ENCODE measurements at regions not wholly inside any gene's neighbourhood (a gene's known extent, or its start where the extent isn't known, plus 50 kb on each side); places are given as distances from the start of the nearest gene placed in this dataset.
"Not testable (repeated sequence)": the region's sequence is repeated elsewhere in the genome, so short reads cannot be mapped to it uniquely, and the experiment has no call there.

DNA sequence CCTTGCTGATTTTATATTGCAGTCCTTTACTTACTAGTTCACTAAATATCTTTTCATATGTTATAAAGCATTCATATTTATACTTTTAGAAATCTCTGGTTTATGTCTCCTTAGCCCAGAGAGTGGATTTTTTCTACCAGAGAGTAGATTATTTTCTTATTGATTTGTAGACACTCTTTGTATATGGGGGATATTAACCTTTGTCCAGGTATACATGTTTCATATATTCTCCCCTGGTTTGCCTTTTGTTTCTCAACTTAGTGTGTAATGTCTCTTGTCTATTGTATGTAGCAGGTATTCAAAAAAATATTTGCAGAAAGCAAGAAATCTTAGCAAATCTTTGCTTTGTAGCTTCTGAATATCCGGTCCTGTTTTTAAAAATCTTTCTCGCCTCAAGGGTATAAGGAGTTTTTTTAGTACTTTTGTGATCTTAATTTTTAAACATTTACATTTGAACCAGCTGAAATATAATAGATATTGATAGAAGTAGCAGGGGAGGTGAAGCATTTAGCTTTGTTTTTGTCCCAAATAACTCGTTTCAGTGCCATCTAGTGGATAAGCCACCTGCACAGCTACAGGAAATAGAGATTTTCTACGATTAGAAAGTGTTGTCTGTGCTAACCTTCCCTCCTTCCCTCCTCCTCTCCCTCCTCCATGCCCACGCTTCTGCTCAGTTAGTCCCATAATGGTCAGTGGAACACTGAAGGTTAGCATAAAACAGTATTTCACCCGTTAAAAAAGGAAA is 97.0 kb downstream of the PHETA1 start:
- DNase-seq (ENCODE audit: low read depth in 2 of 2) = no peak

DNA sequence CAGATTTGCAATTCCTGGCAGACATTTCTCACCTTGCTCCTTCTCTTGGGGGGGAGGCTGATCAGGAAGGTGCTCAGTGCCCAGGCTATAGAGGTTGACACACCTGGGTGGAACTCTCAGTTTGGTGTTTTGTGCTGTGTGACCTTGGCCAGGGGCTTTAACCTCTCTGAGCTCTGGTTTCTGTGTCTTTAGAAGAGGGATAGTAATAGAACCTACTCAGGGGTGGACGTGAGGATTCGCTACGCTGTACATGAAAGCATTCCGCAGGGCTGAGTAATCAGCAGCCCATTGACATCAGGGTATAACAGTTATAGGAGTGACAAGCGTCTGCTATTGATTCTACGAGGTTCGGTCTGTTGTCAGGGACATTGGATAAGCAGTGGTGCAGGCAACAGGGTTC is 98.1 kb downstream of the PHETA1 start:
- no peak for DNase-seq (ENCODE audit: low read depth in 2 of 2)

DNA sequence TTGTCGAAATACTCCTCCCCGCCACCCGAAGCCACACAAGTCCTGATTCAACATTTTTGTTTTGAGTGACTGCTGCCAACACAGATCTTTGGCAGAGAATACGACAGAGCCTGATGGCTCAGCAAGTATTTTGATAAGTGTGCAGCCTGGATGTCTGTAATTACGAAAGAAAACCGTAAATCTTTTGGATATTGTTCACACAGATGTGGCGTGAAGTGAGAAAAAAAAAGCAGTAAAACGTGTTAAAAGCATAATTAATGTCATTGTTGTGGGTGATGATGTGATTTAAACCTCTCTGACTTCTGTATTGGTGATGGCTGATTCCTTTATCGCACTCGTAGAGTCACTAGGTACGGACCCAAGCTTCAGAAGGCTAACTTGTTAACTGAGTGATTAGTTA is 98.7 kb downstream of the PHETA1 start:
- no peak for DNase-seq (ENCODE audit: low read depth in 2 of 2)

DNA sequence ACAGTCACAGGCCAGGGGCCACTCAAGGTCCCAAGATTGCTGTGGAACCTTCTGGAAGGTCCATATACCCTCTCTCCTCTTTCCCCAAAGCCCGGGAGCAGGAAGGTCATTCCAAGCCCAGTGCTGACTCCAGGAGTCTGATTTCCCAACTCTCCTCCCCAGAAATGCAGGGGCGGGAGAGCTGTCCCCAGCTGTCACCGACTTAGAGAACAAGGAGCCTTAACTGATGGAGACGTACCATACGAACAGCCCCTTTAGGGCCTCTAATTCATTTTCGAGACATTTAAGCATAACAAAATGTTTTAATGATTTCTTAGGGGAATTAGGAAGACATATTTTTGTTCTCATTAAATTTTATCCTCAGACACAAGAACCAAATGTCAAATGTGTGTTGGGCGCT is 99.2 kb downstream of the PHETA1 start:
- no peak for DNase-seq (ENCODE audit: low read depth in 2 of 2)

DNA sequence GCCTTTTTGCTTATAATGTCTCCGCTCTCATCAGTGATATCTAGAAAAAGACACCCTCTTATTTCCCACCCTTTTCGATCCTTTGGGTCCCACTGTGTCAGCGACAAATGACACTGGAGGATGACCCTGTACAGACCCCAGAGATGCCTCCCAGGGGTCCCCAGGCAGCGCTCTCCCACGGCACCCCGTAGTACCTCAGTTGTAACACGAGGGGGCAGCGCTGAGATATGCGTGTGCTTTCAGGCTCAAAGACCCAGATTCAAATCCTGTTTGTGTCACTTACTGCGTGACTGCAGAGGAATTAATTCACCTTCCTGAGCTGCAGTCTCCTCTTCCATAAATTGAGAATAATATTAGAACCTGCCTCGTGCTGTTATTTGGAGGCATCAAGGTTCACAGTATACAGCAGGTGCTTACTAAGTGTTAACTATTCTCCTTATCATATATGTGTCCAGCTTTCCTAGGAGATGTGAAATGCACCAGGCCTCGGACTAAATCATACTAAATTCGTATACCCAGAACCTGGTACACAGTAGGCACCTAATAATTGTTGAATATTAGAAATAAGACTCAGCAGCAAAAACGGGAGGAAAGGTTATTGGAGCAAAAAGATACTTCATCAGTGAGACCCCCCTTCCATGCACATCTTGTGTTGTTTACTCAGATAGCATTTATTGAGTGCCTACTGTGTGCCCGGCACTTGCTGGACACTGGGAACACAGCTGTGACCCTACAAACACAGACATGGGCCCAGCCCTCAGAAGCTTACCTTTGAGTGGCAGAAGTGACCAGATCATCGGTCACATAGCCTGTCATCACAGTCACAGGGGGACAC is 99.9 kb downstream of the PHETA1 start:
- no peak for DNase-seq (ENCODE audit: low read depth in 2 of 2)

DNA sequence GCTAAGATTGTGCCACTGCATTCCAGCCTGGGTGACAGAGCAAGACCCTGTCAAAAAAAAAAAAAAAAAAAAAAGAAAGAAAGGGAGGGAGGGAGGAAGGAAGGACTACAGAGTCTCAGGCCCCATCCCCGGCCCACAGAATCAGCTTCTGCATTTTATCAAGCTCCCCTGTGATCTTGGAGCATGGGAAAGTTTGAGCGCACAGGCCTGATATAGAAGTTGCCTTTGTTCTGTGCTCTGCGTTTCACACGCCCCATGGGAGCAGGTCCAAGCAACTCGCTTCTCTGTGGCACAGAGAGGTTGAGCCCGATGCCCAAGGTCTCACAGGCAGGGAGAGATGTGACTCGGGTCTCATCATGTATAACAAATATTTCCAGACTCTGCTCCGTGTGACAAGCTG is 101.8 kb downstream of the PHETA1 start:
- DNase-seq (ENCODE audit: low read depth in 2 of 2) = no peak

DNA sequence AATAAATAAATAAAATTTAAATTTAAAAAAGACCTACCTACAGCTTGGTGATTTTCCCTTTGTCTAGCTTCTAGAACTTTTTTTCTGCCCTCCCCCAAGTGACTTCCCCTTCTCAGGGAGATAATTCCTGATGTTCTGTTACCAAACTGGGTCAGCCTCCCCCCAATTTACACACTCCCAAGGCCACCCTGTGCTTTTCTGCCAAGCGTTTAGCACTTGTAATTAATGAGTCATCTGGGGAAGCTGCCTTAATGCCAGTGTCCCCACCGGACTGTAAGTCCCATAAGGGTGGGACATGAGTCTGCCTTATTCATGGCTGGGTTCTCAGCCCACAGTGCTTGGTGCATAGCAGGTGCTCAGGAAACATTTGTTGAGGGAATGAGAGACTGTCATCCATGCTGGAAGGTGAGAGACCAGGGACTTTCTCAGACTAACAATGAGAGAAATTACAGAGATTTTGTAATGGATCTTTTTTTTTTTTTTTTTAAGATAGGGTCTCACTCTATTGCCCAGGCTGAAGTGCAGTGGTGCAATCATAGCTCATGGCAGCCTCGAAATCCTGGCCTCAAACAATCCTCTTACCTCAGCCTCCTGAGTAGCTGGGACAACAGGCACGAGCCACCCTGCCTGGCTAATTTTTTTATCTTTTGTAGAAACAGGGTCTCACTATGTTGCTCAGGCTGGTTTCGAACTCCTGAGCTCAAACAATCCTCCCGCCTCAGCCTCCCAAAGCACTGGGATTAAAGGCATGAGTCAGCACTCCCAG is 106.8 kb downstream of the PHETA1 start:
- no peak for DNase-seq (ENCODE audit: low read depth in 2 of 2)

DNA sequence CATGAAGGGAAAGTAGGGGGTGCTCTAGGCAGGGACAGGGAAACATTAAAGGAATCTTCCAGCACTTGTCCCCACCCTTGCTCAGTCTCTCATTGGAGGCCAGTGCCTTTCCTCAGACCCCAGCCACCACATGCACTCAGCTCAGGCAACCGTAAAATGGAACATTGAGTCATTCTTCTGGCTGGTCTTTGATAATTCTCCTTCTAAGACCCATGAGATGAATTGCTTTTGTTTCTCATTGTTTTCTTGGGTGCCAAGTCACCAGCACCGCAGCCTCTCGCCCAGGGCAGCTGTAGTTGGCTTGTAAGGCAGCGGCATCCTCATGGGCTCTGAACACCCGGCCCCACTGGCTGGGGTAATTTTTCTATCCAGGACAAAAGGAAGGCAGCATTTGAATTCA is 108.2 kb downstream of the PHETA1 start:
- no peak for DNase-seq (ENCODE audit: low read depth in 2 of 2)

DNA sequence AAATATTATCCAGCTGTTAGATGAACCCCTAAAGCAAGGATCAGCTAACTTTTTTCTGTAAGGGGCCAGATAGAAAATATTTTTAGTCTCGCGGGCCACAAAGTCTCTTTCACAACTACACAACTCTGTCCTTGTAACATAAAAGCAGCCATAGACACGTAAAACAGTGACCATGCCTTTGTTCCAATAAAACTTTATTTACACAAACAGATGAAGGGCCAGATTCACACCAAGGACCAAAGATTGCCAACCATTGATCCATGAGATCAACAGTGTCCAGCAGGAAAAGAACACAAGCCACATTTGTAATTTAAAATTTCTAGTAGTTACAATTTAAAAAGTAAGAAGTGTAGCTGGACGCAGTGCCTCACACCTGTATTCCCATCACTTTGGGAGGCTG is 109.7 kb downstream of the PHETA1 start:
- no peak for DNase-seq (ENCODE audit: low read depth in 2 of 2)

DNA sequence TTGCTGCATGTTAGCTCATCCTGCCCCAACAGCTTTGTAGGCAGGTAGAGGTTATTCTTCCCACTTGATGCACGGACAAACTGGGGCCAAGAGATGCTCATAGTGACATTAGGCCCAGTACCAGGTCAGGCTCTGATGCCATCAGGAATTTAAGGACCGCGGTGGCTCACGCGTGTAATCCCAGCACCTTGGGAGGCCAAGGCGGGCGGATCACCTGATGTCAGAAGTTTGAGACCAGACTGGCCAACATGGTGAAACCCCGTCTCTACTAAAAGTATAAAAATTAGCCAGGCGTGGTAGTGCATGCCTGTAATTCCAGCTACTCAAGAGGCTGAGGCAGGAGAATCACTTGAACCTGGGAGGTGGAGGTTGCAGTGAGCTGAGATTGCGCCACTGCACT is 110.8 kb downstream of the PHETA1 start:
- not testable (repeated sequence) for DNase-seq (ENCODE audit: low read depth in 2 of 2)

DNA sequence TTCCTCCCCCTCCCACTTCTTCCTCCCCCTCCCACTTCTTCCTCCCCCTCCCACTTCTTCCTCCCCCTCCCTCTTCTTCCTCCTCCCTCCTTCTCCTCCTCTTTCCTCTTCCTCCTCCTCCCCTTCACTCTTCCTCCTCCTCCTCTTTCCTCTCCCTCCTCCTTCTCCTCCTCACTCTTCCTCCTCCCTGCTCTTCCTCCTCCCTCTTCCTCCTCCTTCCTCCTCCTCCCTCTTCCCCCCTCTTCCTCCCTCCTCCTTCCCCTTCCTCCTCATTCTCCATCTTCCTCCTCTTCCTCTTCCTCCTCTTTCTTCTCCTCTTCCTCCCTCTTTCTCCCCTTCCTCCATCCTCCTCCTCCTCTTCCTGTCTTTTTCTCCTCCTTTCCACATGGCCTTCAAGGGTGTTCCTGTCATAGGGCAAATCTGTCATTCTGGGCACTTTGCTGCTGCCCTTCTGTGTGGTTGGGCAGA is 111.4 kb downstream of the PHETA1 start:
- DNase-seq (ENCODE audit: low read depth in 2 of 2) = no peak

DNA sequence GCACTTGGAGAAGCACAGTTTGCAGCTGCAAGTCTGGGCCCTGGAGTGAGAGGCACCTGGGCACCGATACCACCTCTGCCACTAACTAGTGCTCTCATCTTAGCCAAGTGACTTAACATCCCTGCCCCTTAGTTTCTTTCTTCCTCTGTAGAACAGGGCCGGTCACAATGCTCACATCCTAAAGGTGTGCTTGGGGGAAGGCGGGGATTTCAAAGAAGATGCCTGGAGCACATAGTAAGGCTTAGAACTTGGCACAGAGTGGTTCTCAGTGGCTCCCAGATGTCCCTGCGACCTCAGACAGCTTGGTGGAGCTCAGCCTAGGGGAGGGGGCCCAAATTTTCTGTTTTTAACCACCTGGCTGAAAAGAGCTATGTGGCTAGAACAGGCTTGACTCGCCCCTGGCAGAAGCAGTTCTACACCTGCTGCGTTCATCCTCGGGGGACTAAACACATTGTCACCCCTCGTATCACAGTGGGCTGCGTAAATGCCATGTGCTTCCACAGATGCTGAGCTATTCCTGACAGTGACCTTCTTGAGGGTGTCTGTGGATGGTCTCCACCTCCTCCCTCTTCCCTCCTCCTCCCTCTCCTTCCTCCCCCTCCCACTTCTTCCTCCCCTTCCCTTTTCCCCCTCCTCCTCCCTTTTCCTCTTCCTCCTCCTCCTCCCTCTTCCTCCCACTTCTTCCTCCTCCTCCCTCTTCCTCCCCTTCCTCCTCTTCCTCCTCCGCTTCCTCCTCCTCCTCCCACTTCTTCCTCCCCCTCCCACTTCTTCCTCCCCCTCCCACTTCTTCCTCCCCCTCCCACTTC is 112.1 kb downstream of the PHETA1 start:
- no peak for DNase-seq (ENCODE audit: low read depth in 2 of 2)

DNA sequence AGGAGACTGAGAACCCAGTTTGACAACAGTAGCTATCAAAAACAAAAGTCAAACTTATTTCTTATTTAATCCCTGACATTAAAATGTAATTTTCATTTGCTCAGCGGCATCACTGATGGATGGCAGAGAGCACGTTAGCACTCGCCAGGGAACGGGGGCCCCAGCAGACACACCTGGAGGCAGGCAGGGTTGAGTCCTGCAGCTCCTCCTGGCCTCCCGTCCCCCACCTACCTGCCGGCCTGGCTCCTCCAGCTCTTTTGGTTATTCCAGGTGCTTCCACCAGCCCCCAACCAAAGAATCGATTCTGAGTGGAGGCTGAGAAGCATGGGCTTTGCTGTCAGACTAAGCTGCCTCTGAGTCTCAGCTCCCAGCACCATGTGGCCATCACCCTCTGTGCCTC is 113.6 kb downstream of the PHETA1 start:
- DNase-seq (ENCODE audit: low read depth in 2 of 2) = no peak

DNA sequence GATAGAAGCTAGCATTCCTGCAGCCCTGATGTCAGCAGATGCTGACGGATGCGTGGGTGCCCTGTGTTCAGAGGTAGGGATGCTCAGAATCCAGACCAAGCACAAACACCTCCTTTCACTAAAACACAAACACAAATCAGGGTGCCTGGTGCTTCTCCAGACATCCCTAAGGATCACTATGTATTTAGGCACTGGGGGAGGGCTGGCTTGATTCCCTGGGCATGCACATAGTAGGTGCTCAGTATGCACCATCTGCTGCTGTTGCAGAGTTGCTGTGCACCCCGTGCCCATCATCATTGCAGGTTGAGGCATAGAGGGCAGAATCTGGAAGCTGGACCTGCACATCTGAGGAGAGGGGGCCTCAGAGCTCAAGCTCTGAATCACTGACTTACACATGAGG is 114.8 kb downstream of the PHETA1 start:
- DNase-seq (ENCODE audit: low read depth in 2 of 2) = no peak

DNA sequence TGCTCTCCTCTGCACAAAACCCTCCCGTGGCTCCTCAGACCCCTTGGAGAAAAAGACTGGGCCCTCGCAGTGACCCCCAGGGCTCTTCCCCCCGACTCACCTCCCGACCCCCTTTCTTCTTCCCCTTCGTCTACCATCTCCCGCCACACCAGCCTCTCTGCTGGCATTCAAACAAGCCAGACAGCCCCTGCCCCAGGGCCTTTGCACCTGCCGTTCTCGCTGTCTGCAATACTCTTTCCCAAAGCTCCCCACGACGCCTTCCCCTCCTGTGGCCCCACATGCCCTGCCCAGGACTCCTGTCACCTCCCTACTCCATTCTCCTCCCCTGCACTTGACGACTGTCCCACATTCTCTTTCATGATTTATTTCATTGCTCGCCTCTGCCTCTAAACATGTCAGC is 115.7 kb downstream of the PHETA1 start:
- DNase-seq (ENCODE audit: low read depth in 2 of 2) = no peak

DNA sequence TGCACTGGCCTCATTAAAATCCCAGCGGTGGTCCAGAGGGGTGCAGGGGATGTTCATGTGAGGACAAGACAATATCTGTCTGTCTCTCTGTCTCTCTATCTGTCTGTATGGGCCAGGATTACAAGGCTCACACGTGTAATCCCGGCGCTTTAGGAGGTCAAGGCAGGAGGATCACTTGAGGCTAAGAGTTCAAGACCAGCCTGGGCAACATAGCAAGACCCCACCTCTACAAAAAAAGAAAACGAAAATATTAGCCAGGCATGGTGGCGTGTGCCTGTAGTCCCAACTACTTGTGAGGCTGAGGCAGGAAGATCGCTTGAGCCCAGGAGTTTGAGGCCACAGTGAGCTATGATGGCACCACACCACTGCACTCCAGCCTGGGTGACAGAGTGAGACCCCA is 117.1 kb downstream of the PHETA1 start:
- no peak for DNase-seq (ENCODE audit: low read depth in 2 of 2)

DNA sequence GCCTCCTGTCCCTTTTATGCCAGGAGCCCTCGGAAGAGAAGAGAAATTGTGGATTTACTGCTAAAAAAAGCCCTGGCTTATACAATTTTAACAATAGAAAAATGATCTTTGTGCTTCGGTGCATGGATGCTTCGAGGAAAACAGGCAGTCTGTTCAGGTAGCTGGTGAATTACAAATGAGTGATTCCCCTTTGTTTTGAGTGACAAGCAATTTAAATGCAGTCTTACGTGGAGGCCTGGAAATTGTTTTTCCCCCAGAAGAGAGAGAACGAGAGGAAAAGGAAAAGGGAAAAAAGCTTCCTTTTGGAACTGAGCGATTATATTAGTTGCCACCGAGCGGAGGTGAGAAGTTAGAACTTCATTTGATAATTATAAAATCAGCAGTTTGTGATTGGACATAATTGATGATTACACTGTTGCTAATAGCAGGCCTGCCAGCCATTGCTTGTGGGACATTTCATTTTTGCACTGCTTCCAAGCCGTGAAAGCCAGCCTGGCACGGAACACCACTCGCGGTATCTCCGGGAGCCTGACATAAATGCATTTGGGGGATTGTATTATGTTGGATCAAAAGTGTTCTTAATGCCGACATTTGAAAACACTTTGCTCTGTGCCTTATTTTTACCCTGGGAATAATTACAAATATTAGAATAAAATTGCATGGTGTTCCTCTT is 117.7 kb downstream of the PHETA1 start:
- DNase-seq (ENCODE audit: low read depth in 2 of 2) = no peak

DNA sequence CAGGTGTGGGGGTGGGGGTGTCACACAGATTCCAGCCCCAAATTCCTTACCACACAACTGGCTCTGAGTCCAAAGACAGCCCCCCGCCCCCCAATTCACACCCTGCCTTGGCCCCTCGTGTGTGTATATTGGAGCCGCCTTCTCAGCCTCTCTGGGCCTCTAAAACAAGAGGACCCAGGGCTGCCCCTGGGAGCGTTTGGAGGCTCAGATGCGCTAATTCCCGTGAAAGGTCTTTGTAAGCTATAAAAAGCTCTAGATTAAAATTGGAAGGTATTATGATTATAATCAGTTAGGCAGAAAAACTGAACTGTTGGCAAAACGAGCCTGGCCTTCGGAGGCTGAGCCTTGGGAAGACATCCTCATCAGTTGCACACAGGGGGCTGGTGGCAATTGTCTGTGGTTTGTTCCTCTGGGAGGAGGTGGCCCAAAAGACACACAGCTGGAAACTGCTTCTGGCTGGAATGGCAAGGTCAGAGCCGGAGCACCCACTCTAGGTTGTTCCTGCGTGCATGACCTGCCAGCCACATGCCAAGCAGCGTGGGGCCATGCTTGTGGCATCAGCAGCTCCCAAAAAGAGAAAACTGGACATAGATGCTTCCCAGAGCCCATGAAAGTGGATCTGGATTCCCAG is 118.5 kb downstream of the PHETA1 start:
- no peak for DNase-seq (ENCODE audit: low read depth in 2 of 2)

DNA sequence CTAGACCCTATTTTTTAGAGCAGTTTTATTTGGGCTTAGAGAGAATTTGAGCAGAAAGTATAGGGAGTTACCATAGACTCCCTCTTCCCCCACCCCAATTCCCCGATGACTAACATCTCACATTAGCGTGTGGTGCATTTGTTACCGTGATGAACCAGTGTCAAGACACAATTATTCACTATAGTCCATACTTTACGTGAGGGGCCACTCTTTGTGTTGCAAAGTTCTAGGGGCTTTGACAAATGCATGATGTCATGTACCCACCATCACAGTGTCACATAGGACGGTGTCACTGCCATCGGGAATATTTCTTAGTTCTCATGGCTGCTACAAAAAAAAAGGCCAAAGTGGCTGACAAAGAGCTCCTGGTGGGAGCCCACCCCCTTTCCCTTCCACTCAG is 119.1 kb downstream of the PHETA1 start:
- no peak for DNase-seq (ENCODE audit: low read depth in 2 of 2)

DNA sequence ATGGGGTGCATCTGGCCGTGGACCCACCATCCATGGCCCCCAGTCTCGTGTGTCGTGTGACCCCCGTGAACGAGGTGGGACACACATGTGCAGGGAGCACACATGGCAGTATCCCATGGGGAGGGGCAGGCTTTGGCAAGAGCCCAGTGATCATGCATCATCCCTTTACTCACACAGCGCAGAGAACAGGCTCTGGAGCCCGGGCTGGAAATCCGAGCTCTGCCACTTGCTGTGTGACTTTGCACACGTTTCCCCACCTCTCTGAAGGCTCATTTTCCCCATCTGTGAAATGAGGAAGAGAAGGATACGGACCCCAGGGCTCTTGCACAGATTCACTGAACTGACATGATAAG is 119.9 kb downstream of the PHETA1 start:
- DNase-seq (ENCODE audit: low read depth in 2 of 2) = no peak

Data from stimulated activated CD8-positive, alpha-beta memory T cell treated with anti-CD3 and anti-CD28 coated beads, Interleukin-15, amount 100 ng/mL, for 48 hours (primary cell).